ENCODE measurements at regions not wholly inside any gene's neighbourhood (a gene's known extent, or its start where the extent isn't known, plus 50 kb on each side); places are given as distances from the start of the nearest gene placed in this dataset.

DNA sequence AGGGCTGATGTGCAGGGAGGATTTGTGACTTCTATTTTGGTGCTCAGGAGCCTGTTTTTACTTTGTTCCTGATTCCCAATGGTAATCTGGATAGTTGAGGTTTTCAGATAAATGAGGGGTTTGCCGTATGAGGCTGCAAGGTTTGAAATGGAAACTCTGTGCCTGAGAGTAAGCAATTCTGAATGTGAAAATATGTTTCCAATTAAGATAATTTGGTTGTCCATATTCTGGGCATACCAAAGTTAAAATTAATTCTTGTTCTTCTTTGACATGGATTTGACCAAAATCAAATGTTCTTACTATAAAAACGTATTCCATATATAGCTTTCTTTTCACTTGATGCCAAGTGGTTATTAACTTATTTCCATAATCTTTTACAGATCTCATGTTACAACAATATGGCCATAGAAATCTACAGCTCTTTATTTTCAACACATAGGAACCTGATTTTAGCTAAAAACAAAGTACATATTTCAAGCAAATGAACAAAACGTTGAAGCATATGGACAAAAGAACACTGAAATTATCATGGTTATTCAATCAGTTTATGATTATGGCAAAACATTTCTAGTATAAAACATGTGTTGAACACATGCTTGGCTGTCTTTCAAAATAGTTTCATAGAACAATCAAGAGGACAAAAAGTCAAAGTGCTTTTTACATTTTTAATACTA is 63.4 kb upstream of the ARHGAP28 start:
- Histone ChIP-seq H3K4me3 (ENCODE audit: low read depth in 1 of 3, low read length in 3 of 3) (no peak overlapping the region), H3K4me1 (ENCODE audit: control insufficient read depth in 4 of 4, insufficient read depth in 4 of 4, low read length in 3 of 4) (no peaks in the 10 kb centered on the region), H3K27ac (ENCODE audit: low read depth in 1 of 2, low read length in 2 of 2) (no peak overlapping the region), H3K9ac (ENCODE audit: low read depth in 1 of 2, low read length in 2 of 2) (no peak overlapping the region), H3K9me3 (ENCODE audit: control insufficient read depth in 4 of 4, low read length in 3 of 4) (no peaks in the 10 kb centered on the region), H3K27me3 (ENCODE audit: control insufficient read depth in 4 of 4, insufficient read depth in 4 of 4, low read length in 3 of 4) (no peaks in the 10 kb centered on the region), H3K36me3 (ENCODE audit: control insufficient read depth in 4 of 4, insufficient read depth in 3 of 4, low read depth in 1 of 4, low read length in 3 of 4) (no peaks in the 10 kb centered on the region)
- DNase-seq (ENCODE audit: low spot score): no peak
- TF ChIP-seq RAD21 (IDR thresholded peaks at IDR 0.05) (no peak), NR2F2 (IDR thresholded peaks at IDR 0.05) (no peak), FOXA1 (IDR thresholded peaks at IDR 0.05) (no peak), FOXA2 (IDR thresholded peaks at IDR 0.05) (no peak), GABPA (IDR thresholded peaks at IDR 0.05 in 1 of 2, conservative IDR thresholded peaks at IDR 0.05 in 1 of 2) (no peak), CTCF (IDR thresholded peaks at IDR 0.05; ENCODE audit: low read depth, low read length, missing input control) (no peak), RXRA (IDR thresholded peaks at IDR 0.05) (no peak), EGR1 (IDR thresholded peaks at IDR 0.05; ENCODE audit: low read depth in 2 of 2) (no peak), YY1 (IDR thresholded peaks at IDR 0.05) (no peak), TAF1 (conservative IDR thresholded peaks at IDR 0.05) (no peak), MAX (IDR thresholded peaks at IDR 0.05) (no peak), SP1 (IDR thresholded peaks at IDR 0.05) (no peak), HNF4G (IDR thresholded peaks at IDR 0.05) (no peak), HNF4A (conservative IDR thresholded peaks at IDR 0.05) (no peak), JUND (IDR thresholded peaks at IDR 0.05) (no peak)
- TF ChIP-seq, protein P1, sequence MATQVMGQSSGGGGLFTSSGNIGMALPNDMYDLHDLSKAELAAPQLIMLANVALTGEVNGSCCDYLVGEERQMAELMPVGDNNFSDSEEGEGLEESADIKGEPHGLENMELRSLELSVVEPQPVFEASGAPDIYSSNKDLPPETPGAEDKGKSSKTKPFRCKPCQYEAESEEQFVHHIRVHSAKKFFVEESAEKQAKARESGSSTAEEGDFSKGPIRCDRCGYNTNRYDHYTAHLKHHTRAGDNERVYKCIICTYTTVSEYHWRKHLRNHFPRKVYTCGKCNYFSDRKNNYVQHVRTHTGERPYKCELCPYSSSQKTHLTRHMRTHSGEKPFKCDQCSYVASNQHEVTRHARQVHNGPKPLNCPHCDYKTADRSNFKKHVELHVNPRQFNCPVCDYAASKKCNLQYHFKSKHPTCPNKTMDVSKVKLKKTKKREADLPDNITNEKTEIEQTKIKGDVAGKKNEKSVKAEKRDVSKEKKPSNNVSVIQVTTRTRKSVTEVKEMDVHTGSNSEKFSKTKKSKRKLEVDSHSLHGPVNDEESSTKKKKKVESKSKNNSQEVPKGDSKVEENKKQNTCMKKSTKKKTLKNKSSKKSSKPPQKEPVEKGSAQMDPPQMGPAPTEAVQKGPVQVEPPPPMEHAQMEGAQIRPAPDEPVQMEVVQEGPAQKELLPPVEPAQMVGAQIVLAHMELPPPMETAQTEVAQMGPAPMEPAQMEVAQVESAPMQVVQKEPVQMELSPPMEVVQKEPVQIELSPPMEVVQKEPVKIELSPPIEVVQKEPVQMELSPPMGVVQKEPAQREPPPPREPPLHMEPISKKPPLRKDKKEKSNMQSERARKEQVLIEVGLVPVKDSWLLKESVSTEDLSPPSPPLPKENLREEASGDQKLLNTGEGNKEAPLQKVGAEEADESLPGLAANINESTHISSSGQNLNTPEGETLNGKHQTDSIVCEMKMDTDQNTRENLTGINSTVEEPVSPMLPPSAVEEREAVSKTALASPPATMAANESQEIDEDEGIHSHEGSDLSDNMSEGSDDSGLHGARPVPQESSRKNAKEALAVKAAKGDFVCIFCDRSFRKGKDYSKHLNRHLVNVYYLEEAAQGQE (IDR thresholded peaks at IDR 0.05): no peak
- TF ChIP-seq, protein P2, sequence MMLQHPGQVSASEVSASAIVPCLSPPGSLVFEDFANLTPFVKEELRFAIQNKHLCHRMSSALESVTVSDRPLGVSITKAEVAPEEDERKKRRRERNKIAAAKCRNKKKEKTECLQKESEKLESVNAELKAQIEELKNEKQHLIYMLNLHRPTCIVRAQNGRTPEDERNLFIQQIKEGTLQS (IDR thresholded peaks at IDR 0.05): no peak
- TF ChIP-seq, protein P3, sequence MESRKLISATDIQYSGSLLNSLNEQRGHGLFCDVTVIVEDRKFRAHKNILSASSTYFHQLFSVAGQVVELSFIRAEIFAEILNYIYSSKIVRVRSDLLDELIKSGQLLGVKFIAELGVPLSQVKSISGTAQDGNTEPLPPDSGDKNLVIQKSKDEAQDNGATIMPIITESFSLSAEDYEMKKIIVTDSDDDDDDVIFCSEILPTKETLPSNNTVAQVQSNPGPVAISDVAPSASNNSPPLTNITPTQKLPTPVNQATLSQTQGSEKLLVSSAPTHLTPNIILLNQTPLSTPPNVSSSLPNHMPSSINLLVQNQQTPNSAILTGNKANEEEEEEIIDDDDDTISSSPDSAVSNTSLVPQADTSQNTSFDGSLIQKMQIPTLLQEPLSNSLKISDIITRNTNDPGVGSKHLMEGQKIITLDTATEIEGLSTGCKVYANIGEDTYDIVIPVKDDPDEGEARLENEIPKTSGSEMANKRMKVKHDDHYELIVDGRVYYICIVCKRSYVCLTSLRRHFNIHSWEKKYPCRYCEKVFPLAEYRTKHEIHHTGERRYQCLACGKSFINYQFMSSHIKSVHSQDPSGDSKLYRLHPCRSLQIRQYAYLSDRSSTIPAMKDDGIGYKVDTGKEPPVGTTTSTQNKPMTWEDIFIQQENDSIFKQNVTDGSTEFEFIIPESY (IDR thresholded peaks at IDR 0.05): no peak
- WGBS: 44% methylated on average over 3 of the region's 3 CpGs
